ENCODE measurements at regions not wholly inside any gene's neighbourhood (a gene's known extent, or its start where the extent isn't known, plus 50 kb on each side); places are given as distances from the start of the nearest gene placed in this dataset.

DNA sequence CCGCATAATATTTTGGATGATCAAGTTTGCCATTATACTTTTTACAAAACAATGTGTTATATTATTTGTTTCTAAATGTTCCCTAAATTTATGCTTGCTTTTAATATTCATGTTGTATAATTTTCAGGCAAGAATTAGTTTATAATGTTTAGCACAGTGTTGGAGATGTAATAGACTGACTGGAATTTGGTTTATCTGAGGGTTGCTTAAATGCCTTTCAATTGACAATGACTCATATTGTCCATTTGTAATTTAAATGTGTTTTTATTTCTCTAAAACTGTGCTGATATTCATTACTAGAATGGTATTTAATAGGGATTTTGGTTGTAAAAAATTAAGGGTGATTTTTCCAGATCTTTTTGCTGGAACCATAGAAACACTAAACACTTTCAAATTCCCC lies 788.4 kb downstream of the SLC6A15 start:
- TF ChIP-seq CTCF (IDR thresholded peaks at IDR 0.05; ENCODE audit: borderline replicate concordance, extremely low read depth, low read length, poor library complexity, severe bottlenecking): no peak
- no peak for TF ChIP-seq EZH2 (IDR thresholded peaks at IDR 0.05; ENCODE audit: borderline replicate concordance, low read depth, low read length, severe bottlenecking)

All from DND-41 (cell line).